Thyroid gland (tissue), 4 donors: ENCODE measurements at regions not wholly inside any gene's neighbourhood (a gene's known extent, or its start where the extent isn't known, plus 50 kb on each side); places are given as distances from the start of the nearest gene placed in this dataset.

Experiments
- CTCF ChIP-seq, 6 experiments: fragments of 200-600 bp in 3 of 6; fragments of 450-650 bp in 3 of 6; sonication (generic) in 3 of 6; IDR thresholded peaks; one replicate each; pipeline ENCODE4 v1.5.1; 2016 to 2019; ENCODE audit warnings: antibody characterized with exemption in 6 of 6, mild to moderate bottlenecking in 2 of 6, inconsistent platforms in 1 of 6, moderate library complexity in 1 of 6
- POLR2A ChIP-seq, 2 donors: fragments of 450-650 bp; IDR thresholded peaks; one replicate each; pipeline ENCODE4 v1.6.1; 2017; ENCODE audit warnings: antibody characterized with exemption in 2 of 2, mild to moderate bottlenecking in 2 of 2, moderate library complexity in 1 of 2

GRCh38 chr16:76913046-76913445, 277.9 kb upstream of the MON1B start:
- TF ChIP-seq CTCF (IDR thresholded peaks at IDR 0.05) (no peak), POLR2A (IDR thresholded peaks at IDR 0.05) (no peak)
